UCSD-AML1 (cell line): ENCODE measurements at regions not wholly inside any gene's neighbourhood (a gene's known extent, or its start where the extent isn't known, plus 50 kb on each side); places are given as distances from the start of the nearest gene placed in this dataset.
A peak's percentile ranks its signal among the peaks of the same experiment; 100 is the strongest.
"Not testable (repeated sequence)": the region's sequence is repeated elsewhere in the genome, so short reads cannot be mapped to it uniquely, and the experiment has no call there.

Experiments used
- DNase-seq: peaks from one replicate; lab custom pipeline; 2025; ENCODE audit not compliant: unreplicated experiment; lab: John Stamatoyannopoulos, UW

- not testable (repeated sequence) for DNase-seq
These were observed 115.3 kb downstream of the IGLL1 start for GRCh38 chr22:23464796-23465195.

DNA sequence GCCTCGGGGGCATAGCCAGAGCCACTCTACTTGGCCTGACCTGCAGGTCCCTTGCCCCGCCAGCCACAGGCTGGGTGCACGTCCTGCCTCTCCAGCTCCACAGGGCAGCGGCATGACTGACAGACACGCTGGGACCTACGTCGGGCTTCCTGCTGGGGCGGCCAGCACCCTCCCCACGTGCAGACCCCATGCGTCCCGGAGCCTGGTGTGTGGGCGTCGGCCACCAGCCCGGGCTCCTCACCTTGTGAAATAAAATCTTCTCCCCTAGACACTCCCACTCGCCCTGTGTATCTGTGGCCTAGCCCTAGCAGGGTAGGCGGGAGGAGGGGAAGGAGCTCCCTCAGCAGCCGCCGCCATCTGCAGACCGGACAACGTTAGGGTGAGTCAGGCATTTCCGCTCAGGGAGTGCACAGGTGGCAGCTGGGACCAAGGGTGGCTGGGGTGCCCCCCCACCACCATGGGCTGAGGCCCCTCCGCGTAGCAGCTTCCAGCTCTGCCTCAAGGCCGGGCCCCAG is 119.5 kb downstream of the IGLL1 start:
- DNase-seq = peak; percentile 59

DNA sequence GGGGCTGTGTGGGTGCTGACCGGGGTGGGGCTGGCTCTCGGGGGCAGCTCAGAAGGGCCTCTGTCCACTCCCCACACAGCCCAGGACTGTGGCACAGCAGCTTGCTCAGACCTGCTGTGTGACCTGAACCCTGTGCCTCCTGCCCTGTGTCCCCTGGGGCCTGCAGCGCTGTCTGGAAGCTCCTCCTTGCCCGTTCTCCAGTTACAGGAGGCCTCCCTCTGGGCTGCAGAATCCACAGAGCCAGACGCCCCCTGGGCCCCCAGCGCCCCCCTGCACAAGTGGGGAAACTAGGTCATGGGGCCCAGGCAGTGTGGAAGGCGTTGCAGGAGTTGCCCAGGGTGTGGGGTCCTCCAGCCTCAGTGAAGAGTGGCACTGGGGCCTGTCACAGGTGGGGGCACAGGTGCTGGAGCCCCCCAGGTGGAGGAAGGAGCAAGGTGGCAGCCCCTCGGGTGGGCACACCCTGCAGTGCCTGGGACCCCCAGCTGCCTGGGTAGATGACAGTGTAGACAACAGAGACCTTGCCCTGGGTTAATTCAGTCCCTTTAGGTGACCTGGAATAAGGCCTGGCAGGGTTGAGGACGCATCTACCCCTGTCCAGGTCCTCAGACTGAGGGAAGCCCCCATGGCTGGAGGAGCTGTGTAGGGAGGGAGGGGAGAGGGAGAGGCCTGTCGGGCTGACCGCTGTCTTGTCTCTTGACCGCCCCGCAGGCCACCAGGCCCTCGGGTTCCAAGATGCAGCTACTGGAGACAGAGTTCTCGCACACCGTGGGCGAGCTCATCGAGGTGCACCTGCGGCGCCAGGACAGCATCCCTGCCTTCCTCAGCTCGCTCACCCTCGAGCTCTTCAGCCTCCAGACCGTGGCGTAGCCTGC is 120.2 kb downstream of the IGLL1 start:
- DNase-seq = not testable (repeated sequence)

- DNase-seq = no peak
These were observed 121.2 kb downstream of the IGLL1 start for GRCh38 chr22:23458663-23459541.

DNA sequence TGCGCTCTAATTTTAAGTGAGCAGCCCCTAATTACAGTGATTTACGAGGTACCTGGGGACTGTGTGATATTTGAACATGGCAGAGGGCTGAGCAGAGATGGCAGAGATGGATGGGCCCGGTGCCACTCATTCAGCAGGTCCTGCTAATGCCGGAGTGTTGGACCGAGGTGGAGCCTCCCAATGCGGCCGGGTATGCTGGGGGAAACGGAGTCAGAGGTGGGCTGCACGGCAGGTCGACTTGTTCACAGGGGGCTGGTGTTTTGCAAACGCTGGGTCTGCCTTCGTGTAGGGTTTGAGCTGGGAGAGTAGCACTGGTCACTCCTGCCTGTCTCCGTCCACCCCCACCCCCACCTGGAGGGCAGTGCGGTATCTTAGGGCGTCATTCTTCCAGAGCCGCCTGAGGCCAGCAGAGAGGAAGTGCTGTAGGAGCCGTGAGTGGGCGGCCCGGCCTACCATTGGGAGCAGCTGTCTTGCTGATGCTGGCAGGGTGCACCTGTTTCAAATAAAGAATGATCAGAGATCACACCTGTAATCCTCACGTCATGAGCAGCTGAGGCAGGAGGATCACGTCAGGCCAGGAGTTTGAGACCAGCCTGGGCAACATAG is 122.6 kb downstream of the IGLL1 start:
- DNase-seq = no peak

DNA sequence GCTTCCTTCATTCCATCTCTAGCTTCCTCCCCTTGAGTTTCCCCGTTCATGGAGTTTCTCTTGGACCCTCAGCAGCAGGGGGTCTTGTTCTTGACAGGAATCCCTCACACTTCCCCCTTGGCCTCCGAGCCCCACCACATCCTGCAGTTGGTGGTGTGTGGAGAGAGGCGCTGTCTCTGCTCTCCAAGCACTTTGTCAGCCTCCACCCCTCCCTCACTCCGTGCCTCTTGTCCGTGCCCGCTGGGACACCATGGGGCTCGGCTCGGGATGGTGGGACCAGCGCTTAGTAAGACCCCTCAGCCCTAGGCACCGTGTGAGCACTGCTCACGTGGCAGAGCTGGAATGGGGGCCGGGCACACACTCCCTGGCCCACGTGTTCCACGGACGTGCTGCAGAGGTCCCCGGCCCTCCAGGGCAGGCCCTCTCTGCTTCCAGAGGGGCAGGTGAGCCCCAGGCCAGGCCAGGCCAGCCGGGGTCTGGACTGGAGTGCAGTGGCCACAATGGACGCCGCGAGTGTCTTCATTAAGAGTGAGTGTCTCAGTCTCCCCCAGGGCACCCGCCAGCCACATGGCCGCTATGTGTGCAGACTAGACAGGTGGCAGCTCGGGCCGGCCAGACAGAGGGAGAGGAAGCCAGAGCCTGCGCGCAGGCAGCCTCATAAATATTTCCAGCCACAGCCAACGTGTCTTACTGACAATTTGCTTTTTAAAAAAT is 123.3 kb downstream of the IGLL1 start:
- DNase-seq = peak; percentile 58

DNA sequence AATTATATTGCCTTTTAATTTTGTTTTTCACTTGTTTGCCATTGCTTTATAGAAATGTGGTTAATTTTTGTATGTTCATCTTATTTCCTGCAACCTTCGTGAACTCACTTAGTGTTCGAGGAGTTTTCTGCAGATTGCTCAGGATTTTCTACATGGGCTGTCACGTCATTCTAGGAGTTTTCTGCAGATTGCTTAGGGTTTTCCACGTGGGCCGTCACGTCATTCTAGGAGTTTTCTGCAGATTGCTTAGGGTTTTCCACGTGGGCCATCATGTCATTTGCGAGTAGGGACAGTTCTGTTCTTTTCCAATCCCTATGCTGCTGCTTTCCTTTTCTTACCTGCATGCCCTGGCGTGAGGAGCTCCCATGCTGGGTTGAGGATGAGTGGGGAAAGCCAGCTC is 125.7 kb downstream of the IGLL1 start:
- DNase-seq = not testable (repeated sequence)

- no peak for DNase-seq
These were observed 126.8 kb downstream of the IGLL1 start for GRCh38 chr22:23453277-23453676.

DNA sequence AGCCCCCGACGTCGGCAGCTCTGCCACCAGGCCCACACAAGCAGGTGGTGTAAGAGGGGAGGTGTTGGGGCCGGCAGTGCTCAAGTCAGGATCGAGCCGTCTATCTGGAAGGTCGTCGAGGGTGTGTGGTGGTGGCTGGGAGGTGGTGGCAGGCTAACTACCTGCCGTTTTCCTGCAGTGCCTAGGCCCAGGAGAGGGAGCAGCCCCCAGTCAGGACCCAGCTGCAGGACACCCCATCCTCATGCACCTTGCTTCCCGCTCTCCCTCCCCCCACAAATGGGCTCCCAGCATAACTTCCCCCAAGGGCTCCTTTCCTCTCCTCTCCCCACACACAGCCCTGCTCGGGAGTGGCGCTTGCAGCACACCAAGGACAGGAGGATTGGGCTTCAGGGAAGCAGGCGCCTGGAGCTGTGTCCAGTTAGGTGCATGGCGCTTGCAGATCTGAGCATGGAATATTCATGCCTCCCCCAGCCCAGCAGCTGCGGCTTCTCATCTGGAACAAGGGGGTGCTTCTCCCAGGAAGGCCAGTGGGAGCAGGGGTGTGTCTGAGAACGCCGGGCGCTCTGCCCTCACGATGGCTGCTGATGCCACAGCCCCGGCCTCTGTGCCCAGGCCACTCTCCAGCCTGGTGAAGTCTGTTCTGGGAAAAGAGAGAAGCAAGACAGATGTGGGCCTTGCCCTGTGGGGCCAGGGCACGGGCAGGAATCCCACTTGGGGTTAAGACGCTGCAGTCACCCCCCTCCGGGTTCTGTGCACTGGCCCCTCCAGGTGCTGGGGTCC is 127.7 kb downstream of the IGLL1 start:
- DNase-seq = no peak

DNA sequence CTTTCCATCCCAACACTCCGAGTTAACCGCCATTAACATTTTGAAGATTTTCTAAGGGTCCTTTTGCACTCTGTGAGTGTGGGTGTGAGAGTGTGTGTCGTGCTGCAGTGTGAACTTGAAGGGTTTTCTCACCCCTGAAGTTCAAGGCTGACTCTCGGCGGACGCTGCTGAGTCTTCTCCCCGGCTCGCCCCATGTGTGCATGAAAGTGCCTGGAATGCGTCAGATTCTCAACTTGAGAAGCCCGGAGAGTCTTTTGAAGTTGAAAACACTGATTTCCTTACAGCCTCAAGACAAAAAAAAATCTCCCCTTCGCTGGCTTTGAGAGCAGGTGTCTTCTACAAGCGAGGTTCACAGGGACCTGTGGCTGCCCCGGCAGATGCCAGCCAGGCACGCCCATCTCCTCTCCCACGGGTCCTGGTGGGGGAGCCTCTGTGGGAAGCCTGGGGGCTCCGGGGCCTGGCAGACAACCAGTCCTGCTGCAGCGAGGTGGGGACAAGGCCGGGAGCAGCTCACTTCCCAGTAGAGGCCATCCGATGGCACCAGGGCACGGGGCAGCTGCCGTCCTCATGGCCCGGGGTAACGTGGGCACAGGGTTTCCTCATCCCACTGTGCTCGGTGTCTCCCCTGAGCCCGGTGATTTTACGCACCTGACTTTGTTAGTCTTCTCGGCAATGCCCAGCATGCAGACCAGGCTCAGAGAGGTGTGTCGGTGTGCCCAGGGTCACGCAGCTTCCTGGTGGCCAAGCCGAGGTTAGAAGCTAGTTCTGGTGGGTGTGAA is 128.4 kb downstream of the IGLL1 start:
- DNase-seq = not testable (repeated sequence)

DNA sequence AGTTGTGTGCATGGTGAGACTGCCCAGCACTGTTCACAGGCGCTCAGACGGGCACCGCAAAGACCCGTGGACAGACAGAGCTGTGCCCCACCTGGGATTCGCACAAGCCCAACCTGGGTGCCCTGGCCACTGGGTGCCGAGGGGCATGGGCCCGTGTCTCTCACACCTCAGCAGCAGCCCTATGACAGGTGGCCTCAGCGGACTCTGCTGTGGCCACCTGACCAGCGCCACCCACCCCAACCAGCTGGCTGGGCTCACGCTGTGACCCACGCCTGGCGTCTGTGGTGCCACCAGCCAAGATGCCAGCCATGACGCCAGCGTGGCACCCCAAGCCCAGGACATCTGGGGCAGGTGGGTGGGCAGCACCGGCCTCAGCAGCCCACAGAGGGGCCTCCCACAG is 129.3 kb downstream of the IGLL1 start:
- DNase-seq = not testable (repeated sequence)

DNA sequence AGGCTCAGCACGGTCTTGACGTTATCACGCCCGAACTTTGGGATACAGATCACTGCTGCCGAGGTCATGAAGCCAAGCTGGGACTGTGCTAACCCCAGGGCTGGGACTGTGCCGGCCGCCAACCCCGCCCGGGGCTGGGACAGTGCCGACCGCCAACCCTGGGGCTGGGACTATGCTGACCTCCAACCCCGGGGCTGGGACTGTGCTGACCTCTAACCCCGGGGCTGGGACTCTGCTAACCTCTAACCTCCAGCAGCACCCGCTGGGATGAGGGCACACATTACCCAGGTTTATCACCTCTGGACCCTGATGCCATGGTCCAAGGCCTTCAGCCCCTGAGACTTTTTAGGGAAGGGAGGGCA is 129.7 kb downstream of the IGLL1 start:
- no peak for DNase-seq

DNA sequence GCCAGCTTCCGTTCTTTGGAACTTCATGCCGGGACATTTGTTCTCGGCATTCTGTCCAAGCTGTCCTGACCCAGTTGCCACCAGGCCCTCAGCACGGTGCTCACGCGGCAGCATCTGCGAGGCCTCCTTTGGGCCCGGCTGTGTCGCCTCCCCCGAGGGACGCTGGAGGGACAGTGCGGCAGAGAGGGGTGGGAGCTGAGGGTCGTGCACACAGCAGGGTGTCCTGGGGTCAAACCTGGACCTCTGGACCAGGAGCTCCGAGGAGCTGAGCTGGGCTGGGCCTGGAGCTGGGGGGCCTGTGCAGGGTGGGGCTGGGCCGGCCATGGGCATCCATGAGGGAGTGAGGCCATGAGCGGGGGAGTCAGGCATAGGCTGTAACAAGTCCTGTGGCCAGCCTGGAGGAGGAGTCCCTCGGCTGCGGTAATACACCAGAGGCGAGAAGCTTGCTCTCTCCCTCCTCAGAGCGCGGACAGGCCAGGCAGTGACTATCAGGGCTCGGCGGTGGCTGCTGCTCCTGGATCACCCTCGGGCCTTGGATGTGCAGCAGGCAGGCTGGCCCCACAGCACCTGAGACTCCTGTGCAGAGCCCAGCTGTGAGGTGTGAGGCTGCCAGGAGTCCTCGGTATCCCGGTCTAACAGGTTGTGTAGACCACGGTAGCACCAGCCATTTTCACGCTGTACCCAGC is 130.2 kb downstream of the IGLL1 start:
- not testable (repeated sequence) for DNase-seq

DNA sequence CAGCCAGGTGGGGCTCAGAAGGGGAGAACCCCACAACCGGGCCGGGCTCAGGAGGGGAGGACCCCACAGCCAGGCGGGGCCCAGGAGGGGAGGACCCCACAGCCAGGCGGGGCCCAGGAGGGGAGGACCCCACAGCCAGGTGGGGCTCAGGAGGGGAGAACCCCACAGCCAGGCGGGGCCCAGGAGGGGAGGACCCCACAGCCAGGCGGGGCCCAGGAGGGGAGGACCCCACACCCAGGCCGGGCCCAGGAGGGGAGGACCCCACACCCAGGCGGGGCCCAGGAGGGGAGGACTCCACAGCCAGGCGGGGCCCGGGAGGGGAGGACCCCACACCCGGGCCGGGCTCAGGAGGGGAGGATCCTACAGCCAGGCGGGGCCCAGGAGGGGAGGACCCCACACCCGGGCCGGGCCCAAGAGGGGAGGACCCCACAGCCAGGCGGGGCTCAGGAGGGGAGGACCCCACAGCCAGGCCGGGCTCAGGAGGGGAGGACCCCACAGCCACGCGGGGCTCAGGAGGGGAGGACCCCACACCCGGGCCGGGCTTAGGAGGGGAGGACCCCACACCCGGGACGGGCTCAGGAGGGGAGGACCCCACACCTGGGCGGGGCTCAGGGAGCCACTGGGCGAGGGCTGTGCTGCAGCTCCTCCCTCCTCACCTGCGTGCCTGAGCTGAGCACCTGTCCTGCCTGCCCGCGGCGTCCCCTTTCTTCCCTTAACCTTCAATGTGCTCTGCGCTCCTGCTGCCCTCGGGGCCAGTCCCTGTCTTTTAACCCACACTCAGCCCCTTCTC is 131.4 kb downstream of the IGLL1 start:
- DNase-seq = not testable (repeated sequence)

DNA sequence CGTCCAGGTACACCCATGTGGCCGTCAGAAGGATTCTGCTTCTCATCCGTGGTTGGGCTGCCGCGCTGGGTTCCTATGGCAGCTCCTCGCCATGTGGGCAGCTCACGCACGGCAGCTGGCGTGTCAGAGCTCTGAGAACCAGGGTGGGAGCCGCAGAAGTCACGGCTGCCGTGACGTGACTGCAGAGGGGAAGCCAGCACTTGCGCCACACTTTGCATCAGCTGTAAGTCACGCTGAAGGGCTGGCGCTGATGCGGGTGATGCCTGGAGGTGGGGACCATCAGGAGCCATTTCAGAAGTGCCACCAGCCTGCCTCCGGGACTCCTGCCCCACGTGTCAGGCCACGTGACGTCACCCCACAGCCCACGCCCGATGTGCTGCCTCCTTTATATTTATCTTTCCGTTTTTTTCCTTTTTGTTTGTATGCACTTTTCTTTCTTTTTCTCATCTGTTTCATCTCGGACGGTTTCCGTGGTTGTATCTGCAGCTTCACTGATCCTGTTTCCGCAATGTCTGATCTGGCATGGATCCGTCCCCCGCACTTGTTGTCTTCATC is 133.2 kb downstream of the IGLL1 start:
- DNase-seq = no peak

DNA sequence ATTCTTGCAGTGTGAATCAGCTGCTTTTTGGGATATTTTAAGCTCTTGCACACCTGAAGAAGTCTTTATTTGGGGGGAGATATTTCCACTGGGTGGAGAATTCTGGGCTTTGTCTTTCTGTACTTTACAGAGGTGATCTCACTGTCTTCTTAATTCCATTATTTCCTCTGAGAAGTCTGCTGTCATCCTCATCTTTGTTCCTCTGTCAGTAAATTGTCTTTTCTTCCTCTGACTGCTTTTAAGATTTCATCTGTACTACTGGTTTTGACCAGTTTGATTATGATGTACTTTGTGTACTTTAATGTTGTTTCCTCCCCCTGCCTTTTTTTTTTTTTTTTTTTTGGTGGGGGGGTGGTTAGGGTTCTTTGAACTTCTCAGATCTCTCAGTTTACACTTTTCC is 133.9 kb downstream of the IGLL1 start:
- DNase-seq = not testable (repeated sequence)

GRCh38 chr22:23443905-23444304 is 136.2 kb downstream of the IGLL1 start:
- not testable (repeated sequence) for DNase-seq
